Central memory CD8-positive, alpha-beta T cell (primary cell): ENCODE measurements at regions not wholly inside any gene's neighbourhood (a gene's known extent, or its start where the extent isn't known, plus 50 kb on each side); places are given as distances from the start of the nearest gene placed in this dataset.
"Not testable (repeated sequence)": the region's sequence is repeated elsewhere in the genome, so short reads cannot be mapped to it uniquely, and the experiment has no call there.

Experiments used
- ATAC-seq: fragments of 150-1000 bp; cut with Tn5 transposase; replicated peaks from 2 replicates; pipeline ENCODE4 v1.10.0; 2022; ENCODE audit warnings: mild to moderate bottlenecking, moderate FRiP score, moderate number of reproducible peaks; ENCODE audit not compliant: poor library complexity, severe bottlenecking; ENCODE audit errors: extremely low read depth
- DNase-seq, 2 donors: peaks; one replicate each; pipeline ENCODE4 v3.0.0; 2021; ENCODE audit warnings: low spot score in 2 of 2
- H3K27ac Mint-ChIP-seq: one replicate; pipeline ENCODE4 v1.8.0; 2022; ENCODE audit warnings: low read depth, mild to moderate bottlenecking, moderate library complexity, mixed read lengths
- H3K27me3 Mint-ChIP-seq: one replicate; pipeline ENCODE4 v1.8.0; 2022; ENCODE audit warnings: mixed read lengths
- H3K36me3 Mint-ChIP-seq: one replicate; pipeline ENCODE4 v1.8.0; 2022; ENCODE audit warnings: mild to moderate bottlenecking, moderate library complexity, mixed read lengths; ENCODE audit not compliant: insufficient read depth
- H3K4me1 Mint-ChIP-seq: one replicate; pipeline ENCODE4 v1.8.0; 2022; ENCODE audit warnings: mixed read lengths
- H3K4me3 Mint-ChIP-seq: one replicate; pipeline ENCODE4 v1.8.0; 2022; ENCODE audit warnings: mild to moderate bottlenecking, moderate library complexity, mixed read lengths
- H3K9me3 Mint-ChIP-seq: one replicate; pipeline ENCODE4 v1.8.0; 2022; ENCODE audit warnings: mixed read lengths

GRCh38 chrY:19502169-19503091 is 242.1 kb downstream of the KDM5D start:
- DNase-seq (peak in 1 of 2 donors; percentile 35), ATAC-seq (peak; percentile 54)
- no peaks in the 10 kb centered on the region for H3K9me3 Mint-ChIP-seq
- H3K36me3 Mint-ChIP-seq, result peaks cover 6% of the 10 kb centered on the region
- peaks cover 48% of the 10 kb centered on the region for H3K4me1 Mint-ChIP-seq
- no peaks in the 10 kb centered on the region for H3K27me3 Mint-ChIP-seq
- peak overlapping the region; percentile 98 for H3K4me3 Mint-ChIP-seq
- H3K27ac Mint-ChIP-seq, result peak overlapping the region; percentile 99

GRCh38 chrY:19498556-19498955 is 246.0 kb downstream of the KDM5D start:
- Mint-ChIP-seq H3K4me3 (peak overlapping the region; percentile 98), H3K9me3 (no peaks in the 10 kb centered on the region), H3K4me1 (peaks cover 86% of the 10 kb centered on the region), H3K27me3 (no peaks in the 10 kb centered on the region), H3K36me3 (peaks cover 6% of the 10 kb centered on the region), H3K27ac (peak overlapping the region; percentile 99)
- peak in 1 of 2 donors; percentile 18 for DNase-seq
- peak; percentile 60 for ATAC-seq

GRCh38 chrY:19487494-19487893 is 257.0 kb downstream of the KDM5D start:
- no peak for ATAC-seq
- Mint-ChIP-seq H3K9me3 (peaks cover 17% of the 10 kb centered on the region), H3K4me3 (no peak overlapping the region), H3K27me3 (no peaks in the 10 kb centered on the region), H3K4me1 (peaks cover 44% of the 10 kb centered on the region), H3K27ac (peak overlapping the region; percentile 44), H3K36me3 (peaks cover 2% of the 10 kb centered on the region)
- no peak for DNase-seq

DNA sequence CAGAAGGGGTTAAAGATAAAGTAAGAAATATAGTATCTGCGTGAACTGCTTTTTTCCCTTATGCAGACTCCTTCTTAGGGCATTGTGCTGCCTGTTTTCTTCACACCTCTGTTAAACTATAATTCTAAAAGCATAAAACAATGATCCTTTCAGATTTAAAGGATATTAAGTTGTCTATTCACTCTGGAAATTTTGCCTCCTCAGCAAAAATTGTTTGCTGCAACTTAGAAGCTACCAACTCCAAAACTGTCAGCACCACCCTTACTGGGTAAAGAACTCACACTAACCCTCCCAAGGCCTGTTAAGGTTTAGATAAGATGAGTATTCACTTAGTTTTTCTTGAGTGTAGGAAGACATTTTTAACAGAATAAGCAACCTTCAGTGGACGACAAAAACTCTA is 259.5 kb downstream of the KDM5D start:
- ATAC-seq (no peak), DNase-seq (no peak)
- peaks cover 11% of the 10 kb centered on the region for H3K9me3 Mint-ChIP-seq
- H3K4me3 Mint-ChIP-seq, result no peak overlapping the region
- no peaks in the 10 kb centered on the region for H3K27me3 Mint-ChIP-seq
- no peak overlapping the region for H3K27ac Mint-ChIP-seq
- H3K36me3 Mint-ChIP-seq, result peaks cover 2% of the 10 kb centered on the region
- peaks cover 45% of the 10 kb centered on the region for H3K4me1 Mint-ChIP-seq

- DNase-seq (no peak), ATAC-seq (no peak)
- Mint-ChIP-seq H3K27me3 (no peaks in the 10 kb centered on the region), H3K4me3 (no peak overlapping the region), H3K36me3 (peaks cover 29% of the 10 kb centered on the region), H3K27ac (no peak overlapping the region), H3K4me1 (peaks cover 34% of the 10 kb centered on the region), H3K9me3 (no peaks in the 10 kb centered on the region)
These were observed 265.4 kb downstream of the KDM5D start for GRCh38 chrY:19479141-19479540.

GRCh38 chrY:19477959-19478358 is 266.6 kb downstream of the KDM5D start:
- no peak overlapping the region for H3K27ac Mint-ChIP-seq
- peaks cover 37% of the 10 kb centered on the region for H3K36me3 Mint-ChIP-seq
- no peak for DNase-seq
- no peak overlapping the region for H3K4me3 Mint-ChIP-seq
- no peaks in the 10 kb centered on the region for H3K27me3 Mint-ChIP-seq
- H3K9me3 Mint-ChIP-seq, result no peaks in the 10 kb centered on the region
- peaks cover 31% of the 10 kb centered on the region for H3K4me1 Mint-ChIP-seq
- ATAC-seq, result no peak

DNA sequence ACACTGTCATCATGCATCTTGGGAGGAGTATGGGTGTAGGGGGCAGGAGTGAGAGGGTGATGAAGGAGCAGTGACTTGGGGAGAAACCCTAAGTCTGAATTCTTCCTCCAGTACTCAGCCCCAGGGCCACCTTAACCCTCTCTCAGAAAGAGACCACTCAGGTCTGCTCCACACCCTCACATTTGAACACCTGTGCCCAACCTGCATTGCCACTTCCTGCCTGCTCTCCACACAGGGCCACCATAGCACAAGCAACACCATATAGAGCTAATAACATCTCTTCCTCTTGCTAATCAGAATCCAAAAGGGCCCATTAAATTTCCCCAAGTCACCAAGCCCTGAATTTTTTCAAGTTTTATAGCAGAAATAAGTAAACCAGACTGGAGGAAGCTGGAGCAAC is 278.7 kb downstream of the KDM5D start:
- Mint-ChIP-seq H3K36me3 (peaks cover 6% of the 10 kb centered on the region), H3K27ac (peak overlapping the region; percentile 17), H3K27me3 (no peaks in the 10 kb centered on the region), H3K9me3 (no peaks in the 10 kb centered on the region), H3K4me3 (no peak overlapping the region), H3K4me1 (peaks cover 16% of the 10 kb centered on the region)
- DNase-seq, result no peak
- ATAC-seq, result peak; percentile 19

DNA sequence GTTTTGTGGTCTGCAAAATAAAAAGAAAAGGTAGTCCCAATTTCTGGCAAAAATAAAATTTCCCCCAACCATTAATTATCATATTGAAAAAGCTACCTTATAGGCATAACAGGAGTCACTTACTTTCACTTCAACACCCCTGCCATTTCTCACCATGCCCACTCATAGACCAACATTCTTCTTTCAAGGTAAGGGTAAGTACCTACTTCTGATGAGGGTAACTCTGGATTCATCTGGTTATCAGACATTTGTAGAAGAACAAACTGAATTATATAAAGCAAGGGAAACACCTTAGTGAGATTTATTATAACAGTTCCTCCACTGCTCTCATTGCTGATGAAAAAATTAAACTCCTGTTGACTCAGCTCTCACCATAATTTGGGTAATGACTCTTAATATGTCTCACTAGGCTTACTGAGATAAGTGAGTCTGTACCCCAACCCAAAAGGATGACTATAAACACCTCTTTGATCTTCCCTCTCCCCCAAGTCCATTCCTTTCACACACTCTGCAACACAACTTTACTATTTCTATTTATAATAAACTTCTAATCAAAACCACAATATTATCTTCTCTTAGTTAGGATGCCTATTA is 287.6 kb downstream of the KDM5D start:
- H3K4me3 Mint-ChIP-seq, result no peak overlapping the region
- no peak overlapping the region for H3K27ac Mint-ChIP-seq
- H3K4me1 Mint-ChIP-seq, result no peaks in the 10 kb centered on the region
- H3K9me3 Mint-ChIP-seq, result peaks cover 6% of the 10 kb centered on the region
- peaks cover 14% of the 10 kb centered on the region for H3K36me3 Mint-ChIP-seq
- no peak for DNase-seq
- no peak for ATAC-seq
- no peaks in the 10 kb centered on the region for H3K27me3 Mint-ChIP-seq

DNA sequence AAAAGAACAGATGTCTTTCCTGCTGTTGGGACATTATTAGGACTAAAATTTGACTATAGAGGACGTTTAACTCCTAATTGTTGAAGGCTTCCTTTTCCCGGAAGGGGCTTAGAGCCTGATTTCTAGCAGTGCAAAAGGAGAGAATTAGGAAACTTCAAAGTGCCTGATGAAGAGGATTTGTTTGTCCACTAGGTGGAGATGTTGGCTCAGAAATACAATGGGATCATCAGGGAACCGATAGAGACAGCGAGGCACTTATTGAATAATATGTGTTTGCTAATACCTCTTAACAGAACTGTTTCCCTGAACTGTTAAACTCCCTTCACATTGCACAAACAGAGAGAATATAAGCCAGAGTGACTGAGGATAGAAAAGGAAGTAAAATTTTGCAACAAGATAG is 311.5 kb downstream of the KDM5D start:
- Mint-ChIP-seq H3K9me3 (no peaks in the 10 kb centered on the region), H3K27me3 (no peaks in the 10 kb centered on the region), H3K36me3 (no peaks in the 10 kb centered on the region), H3K4me1 (peaks cover 9% of the 10 kb centered on the region), H3K4me3 (no peak overlapping the region), H3K27ac (no peak overlapping the region)
- DNase-seq (peak in 1 of 2 donors; percentile 37), ATAC-seq (peak; percentile 76)

- DNase-seq (no peak), ATAC-seq (no peak)
- H3K9me3 Mint-ChIP-seq, result no peaks in the 10 kb centered on the region
- H3K36me3 Mint-ChIP-seq, result no peaks in the 10 kb centered on the region
- H3K4me3 Mint-ChIP-seq, result no peak overlapping the region
- peaks cover under 1% of the 10 kb centered on the region for H3K4me1 Mint-ChIP-seq
- H3K27ac Mint-ChIP-seq, result no peak overlapping the region
- peaks cover 36% of the 10 kb centered on the region for H3K27me3 Mint-ChIP-seq
These were observed 316.6 kb downstream of the KDM5D start for GRCh38 chrY:19427736-19428518.

DNA sequence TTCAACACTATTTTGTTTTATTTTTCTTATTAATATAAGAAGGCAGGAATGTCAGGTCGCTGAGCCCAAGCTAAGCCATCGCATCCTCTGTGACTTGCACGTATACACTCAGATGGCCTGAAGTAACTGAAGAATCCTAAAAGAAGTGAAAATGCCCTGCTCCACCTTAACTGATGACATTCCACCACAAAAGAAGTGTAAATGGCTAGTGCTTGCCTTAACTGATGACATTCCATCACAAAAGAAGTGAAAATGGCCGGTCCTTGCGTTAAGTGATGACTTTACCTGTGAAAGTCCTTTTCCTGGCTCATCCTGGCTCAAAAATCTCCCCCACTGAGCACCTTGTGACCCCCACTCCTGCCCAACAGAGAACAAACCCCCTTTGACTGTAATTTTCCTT is 317.3 kb downstream of the KDM5D start:
- DNase-seq, H3K9me3 Mint-ChIP-seq, H3K4me3 Mint-ChIP-seq, H3K36me3 Mint-ChIP-seq, H3K4me1 Mint-ChIP-seq, H3K27ac Mint-ChIP-seq, ATAC-seq: not testable (repeated sequence)
- peaks cover 43% of the 10 kb centered on the region for H3K27me3 Mint-ChIP-seq

DNA sequence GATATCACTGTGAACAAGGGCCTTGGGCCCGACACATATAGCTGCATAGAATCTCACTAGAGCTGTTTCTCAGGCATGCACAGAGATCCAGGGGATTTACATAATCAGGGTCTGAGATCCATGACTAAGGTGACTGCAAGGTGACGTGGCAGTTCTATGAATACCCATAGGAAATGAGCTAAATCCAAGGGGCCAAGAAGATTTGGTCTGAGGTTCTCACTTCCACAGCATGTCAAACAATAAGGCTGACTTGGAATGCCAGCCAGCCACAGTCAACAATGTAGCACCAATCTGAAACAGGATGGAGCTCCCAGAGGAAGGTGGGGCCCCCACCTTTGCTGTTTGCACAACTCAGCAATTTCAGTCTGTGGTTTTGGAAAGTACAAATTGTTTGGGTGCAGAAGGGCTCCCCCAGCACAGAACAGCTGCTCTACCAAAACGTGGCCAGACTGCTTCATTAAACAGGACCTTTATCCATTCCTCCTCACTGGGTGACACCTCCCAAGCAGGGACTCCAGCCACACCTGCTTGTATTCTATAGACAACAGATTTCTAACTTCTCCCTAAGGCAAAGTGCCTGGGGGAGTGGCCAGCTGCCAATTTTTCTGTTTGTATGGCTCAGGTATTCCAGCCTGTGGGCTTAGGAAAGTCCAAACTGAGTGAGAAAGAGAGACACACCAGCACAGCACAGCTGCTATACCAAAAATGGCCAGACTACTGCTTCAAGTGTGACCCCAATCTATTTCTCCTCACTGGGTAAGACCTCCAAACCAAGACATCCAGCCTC is 333.4 kb downstream of the KDM5D start:
- H3K27me3 Mint-ChIP-seq, result no peaks in the 10 kb centered on the region
- no peaks in the 10 kb centered on the region for H3K4me1 Mint-ChIP-seq
- H3K36me3 Mint-ChIP-seq, result no peaks in the 10 kb centered on the region
- no peak overlapping the region for H3K4me3 Mint-ChIP-seq
- DNase-seq (no peak), ATAC-seq (no peak)
- no peaks in the 10 kb centered on the region for H3K9me3 Mint-ChIP-seq
- H3K27ac Mint-ChIP-seq, result no peak overlapping the region
